WTC11 (cell line): ENCODE measurements at regions not wholly inside any gene's neighbourhood (a gene's known extent, or its start where the extent isn't known, plus 50 kb on each side); places are given as distances from the start of the nearest gene placed in this dataset.

Experiments
- ATAC-seq: fragments of 200-7000 bp; cut with Tn5 transposase; 2 replicates; pipeline ENCODE4 v1.10.0; 2021; ENCODE audit warnings: mild to moderate bottlenecking, moderate library complexity
- CTCF ChIA-PET: fragments of 300-600 bp; sonication (Branson Sonifier 250); formaldehyde crosslinking; loops from one replicate; lab custom pipeline; 2021; ENCODE audit warnings: antibody characterized with exemption; lab: Charles Lee
- POLR2A ChIA-PET: fragments of 350-600 bp; sonication (Branson Sonifier 250); formaldehyde crosslinking; loops from one replicate; lab custom pipeline; 2021; ENCODE audit warnings: antibody characterized with exemption; lab: Charles Lee
- DNase-seq: peaks from one replicate; pipeline ENCODE4 v3.0.0; 2021; ENCODE audit warnings: low spot score
- H3K27ac Mint-ChIP-seq: 2 replicates; pipeline ENCODE4 v1.8.0; 2021; ENCODE audit warnings: mixed read lengths
- H3K27me3 Mint-ChIP-seq: 2 replicates; pipeline ENCODE4 v1.8.0; 2021; ENCODE audit warnings: low read depth, mild to moderate bottlenecking, moderate library complexity, mixed read lengths
- H3K36me3 Mint-ChIP-seq: 2 replicates; pipeline ENCODE4 v1.8.0; 2021; ENCODE audit warnings: mixed read lengths
- H3K4me1 Mint-ChIP-seq: 2 replicates; pipeline ENCODE4 v1.8.0; 2022; ENCODE audit warnings: mixed read lengths
- H3K4me3 Mint-ChIP-seq: 2 replicates; pipeline ENCODE4 v1.8.0; 2021; ENCODE audit warnings: mild to moderate bottlenecking, moderate library complexity, mixed read lengths
- H3K9me3 Mint-ChIP-seq: 2 replicates; pipeline ENCODE4 v1.8.0; 2021; ENCODE audit warnings: mixed read lengths
- CREM ChIP-seq: sonication (generic); formaldehyde crosslinking; IDR thresholded peaks from 2 replicates; pipeline ENCODE4 v1.8.1; 2022; ENCODE audit warnings: mild to moderate bottlenecking, missing genetic modification reagents, moderate library complexity
- CTCF ChIP-seq: fragments of 200-600 bp; IDR thresholded peaks from 2 replicates; pipeline ENCODE4 v1.8.0; 2022; ENCODE audit warnings: antibody characterized with exemption
- GABPB1 ChIP-seq: sonication (generic); formaldehyde crosslinking; IDR thresholded peaks from 2 replicates; pipeline ENCODE4 v1.8.1; 2023; ENCODE audit warnings: mild to moderate bottlenecking, missing genetic modification reagents
- HMGA2 ChIP-seq: fragments of 250-450 bp; sonication (Bioruptor Pico); IDR thresholded peaks from 2 replicates; pipeline ENCODE4 v1.4.0; 2021; ENCODE audit warnings: mild to moderate bottlenecking, moderate library complexity
- NFATC4 ChIP-seq: fragments of 250-450 bp; sonication (Bioruptor Pico); IDR thresholded peaks from 2 replicates; pipeline ENCODE4 v1.9.0; 2021; ENCODE audit warnings: mild to moderate bottlenecking
- NR2C2 ChIP-seq: sonication (generic); formaldehyde crosslinking; IDR thresholded peaks from 2 replicates; pipeline ENCODE4 v1.8.0; 2022; ENCODE audit warnings: mild to moderate bottlenecking, missing genetic modification reagents
- SP1 ChIP-seq: sonication (generic); formaldehyde crosslinking; conservative IDR thresholded peaks from 2 replicates; pipeline ENCODE4 v1.8.1; 2022; ENCODE audit warnings: missing genetic modification reagents
- TEAD1 ChIP-seq: sonication (generic); formaldehyde crosslinking; IDR thresholded peaks from 2 replicates; pipeline ENCODE4 v1.8.0; 2022; ENCODE audit warnings: mild to moderate bottlenecking, missing genetic modification reagents
- TEAD4 ChIP-seq: sonication (generic); formaldehyde crosslinking; IDR thresholded peaks from 2 replicates; pipeline ENCODE4 v1.8.0; 2022; ENCODE audit warnings: mild to moderate bottlenecking, missing genetic modification reagents
- ZMAT4 ChIP-seq: fragments of 250-450 bp; sonication (Bioruptor Pico); IDR thresholded peaks from 2 replicates; pipeline ENCODE4 v1.9.0; 2021; ENCODE audit warnings: mild to moderate bottlenecking
- ZNF121 ChIP-seq: sonication (generic); formaldehyde crosslinking; IDR thresholded peaks from 2 replicates; pipeline ENCODE4 v1.8.0; 2023; ENCODE audit warnings: missing genetic modification reagents
- ZNF219 ChIP-seq: sonication (generic); formaldehyde crosslinking; IDR thresholded peaks from 2 replicates; pipeline ENCODE4 v1.8.0; 2023; ENCODE audit warnings: missing genetic modification reagents, mild to moderate bottlenecking, borderline replicate concordance
- ZNF423 ChIP-seq: fragments of 250-450 bp; sonication (Bioruptor Pico); IDR thresholded peaks from 2 replicates; pipeline ENCODE4 v2.1.2; 2022; ENCODE audit warnings: mild to moderate bottlenecking, moderate library complexity
- TF ChIP-seq, protein P1 (sequence below): sonication (generic); formaldehyde crosslinking; IDR thresholded peaks from 2 replicates; pipeline ENCODE4 v1.8.0; 2022; ENCODE audit warnings: mild to moderate bottlenecking, missing genetic modification reagents
- TF ChIP-seq, protein P2 (sequence below): sonication (generic); formaldehyde crosslinking; IDR thresholded peaks from 2 replicates; pipeline ENCODE4 v1.8.0; 2022; ENCODE audit warnings: mild to moderate bottlenecking, missing genetic modification reagents
- TF ChIP-seq, protein P3 (sequence below): sonication (generic); formaldehyde crosslinking; IDR thresholded peaks from 2 replicates; pipeline ENCODE4 v1.8.1; 2023; ENCODE audit warnings: mild to moderate bottlenecking, missing genetic modification reagents
- TF ChIP-seq, protein P4 (sequence below): sonication (generic); formaldehyde crosslinking; conservative IDR thresholded peaks from 2 replicates; pipeline ENCODE4 v1.8.1; 2022; ENCODE audit warnings: mild to moderate bottlenecking, missing genetic modification reagents
- TF ChIP-seq, protein P5 (sequence below): sonication (generic); formaldehyde crosslinking; IDR thresholded peaks from 2 replicates; pipeline ENCODE4 v1.8.0; 2022; ENCODE audit warnings: mild to moderate bottlenecking, missing genetic modification reagents
- TF ChIP-seq, protein P6 (sequence below): fragments of 250-450 bp; sonication (Bioruptor Pico); IDR thresholded peaks from 2 replicates; pipeline ENCODE4 v1.9.0; 2021; ENCODE audit warnings: mild to moderate bottlenecking
- TF ChIP-seq, protein P7 (sequence below): sonication (generic); formaldehyde crosslinking; conservative IDR thresholded peaks from 2 replicates; pipeline ENCODE4 v1.8.1; 2023; ENCODE audit warnings: mild to moderate bottlenecking, low read depth, missing genetic modification reagents, moderate library complexity

DNA sequence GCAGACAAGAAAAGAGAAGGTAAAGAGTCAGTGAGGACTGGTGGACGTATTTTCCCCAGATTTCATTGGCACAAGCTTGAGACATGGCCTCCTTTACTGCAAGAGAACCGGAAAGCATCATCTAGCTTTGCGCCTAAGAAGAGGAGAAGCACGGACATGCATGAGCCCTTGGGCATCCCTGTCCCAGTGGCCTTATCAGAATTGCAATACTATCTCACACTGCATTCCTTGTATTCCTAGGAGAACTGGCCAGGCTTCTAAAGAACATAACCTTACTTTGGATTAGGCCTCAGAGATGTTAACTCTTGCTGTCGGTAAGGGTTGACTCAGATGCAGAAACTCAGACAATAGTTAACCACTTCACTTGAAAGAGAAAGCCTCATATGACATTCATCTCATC is 229.5 kb upstream of the PRICKLE2 start (continued):
- TF ChIP-seq, protein P1, sequence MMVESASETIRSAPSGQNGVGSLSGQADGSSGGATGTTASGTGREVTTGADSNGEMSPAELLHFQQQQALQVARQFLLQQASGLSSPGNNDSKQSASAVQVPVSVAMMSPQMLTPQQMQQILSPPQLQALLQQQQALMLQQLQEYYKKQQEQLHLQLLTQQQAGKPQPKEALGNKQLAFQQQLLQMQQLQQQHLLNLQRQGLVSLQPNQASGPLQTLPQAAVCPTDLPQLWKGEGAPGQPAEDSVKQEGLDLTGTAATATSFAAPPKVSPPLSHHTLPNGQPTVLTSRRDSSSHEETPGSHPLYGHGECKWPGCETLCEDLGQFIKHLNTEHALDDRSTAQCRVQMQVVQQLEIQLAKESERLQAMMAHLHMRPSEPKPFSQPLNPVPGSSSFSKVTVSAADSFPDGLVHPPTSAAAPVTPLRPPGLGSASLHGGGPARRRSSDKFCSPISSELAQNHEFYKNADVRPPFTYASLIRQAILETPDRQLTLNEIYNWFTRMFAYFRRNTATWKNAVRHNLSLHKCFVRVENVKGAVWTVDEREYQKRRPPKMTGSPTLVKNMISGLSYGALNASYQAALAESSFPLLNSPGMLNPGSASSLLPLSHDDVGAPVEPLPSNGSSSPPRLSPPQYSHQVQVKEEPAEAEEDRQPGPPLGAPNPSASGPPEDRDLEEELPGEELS (CRISPR knock-in tag): no peak
- TF ChIP-seq, all 79 proteins: peak for 0

DNA sequence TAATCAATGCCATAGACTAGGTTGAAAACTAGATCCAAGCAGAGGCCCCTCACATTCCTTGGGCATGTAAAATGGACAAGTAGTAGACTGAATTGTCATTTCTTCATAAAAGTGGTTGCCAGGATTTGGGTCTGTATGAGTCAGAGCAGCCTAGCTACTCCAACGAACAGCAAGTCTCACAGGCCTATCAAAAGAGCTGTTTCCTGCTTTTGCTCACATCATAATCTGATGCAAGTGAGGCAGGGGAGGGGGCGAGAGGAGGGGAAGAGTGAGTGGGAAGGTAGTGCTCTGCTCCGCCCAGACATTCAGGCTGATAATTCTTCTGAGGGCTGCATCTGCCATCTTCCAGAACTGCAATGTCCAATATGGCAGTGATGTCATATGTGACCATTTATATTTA is 228.9 kb upstream of the PRICKLE2 start:
- no peaks in the 10 kb centered on the region for H3K36me3 Mint-ChIP-seq
- H3K27me3 Mint-ChIP-seq: no peaks in the 10 kb centered on the region; the same call in 1 of the 2 replicates
- H3K9me3 Mint-ChIP-seq: no peaks in the 10 kb centered on the region
- no peak for DNase-seq
- TF ChIP-seq NR2C2 (CRISPR knock-in tag) (no peak), TEAD1 (CRISPR knock-in tag) (no peak), ZNF423 (no peak), ZNF121 (CRISPR knock-in tag) (no peak), ZMAT4 (CRISPR knock-in tag) (no peak), TEAD4 (CRISPR knock-in tag) (no peak), GABPB1 (no peak), SP1 (CRISPR knock-in tag) (no peak), HMGA2 (CRISPR knock-in tag) (no peak), CTCF (no peak), CREM (CRISPR knock-in tag) (no peak)
- TF ChIP-seq, protein P2, sequence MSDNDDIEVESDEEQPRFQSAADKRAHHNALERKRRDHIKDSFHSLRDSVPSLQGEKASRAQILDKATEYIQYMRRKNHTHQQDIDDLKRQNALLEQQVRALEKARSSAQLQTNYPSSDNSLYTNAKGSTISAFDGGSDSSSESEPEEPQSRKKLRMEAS (CRISPR knock-in tag): no peak
- TF ChIP-seq, protein P3, sequence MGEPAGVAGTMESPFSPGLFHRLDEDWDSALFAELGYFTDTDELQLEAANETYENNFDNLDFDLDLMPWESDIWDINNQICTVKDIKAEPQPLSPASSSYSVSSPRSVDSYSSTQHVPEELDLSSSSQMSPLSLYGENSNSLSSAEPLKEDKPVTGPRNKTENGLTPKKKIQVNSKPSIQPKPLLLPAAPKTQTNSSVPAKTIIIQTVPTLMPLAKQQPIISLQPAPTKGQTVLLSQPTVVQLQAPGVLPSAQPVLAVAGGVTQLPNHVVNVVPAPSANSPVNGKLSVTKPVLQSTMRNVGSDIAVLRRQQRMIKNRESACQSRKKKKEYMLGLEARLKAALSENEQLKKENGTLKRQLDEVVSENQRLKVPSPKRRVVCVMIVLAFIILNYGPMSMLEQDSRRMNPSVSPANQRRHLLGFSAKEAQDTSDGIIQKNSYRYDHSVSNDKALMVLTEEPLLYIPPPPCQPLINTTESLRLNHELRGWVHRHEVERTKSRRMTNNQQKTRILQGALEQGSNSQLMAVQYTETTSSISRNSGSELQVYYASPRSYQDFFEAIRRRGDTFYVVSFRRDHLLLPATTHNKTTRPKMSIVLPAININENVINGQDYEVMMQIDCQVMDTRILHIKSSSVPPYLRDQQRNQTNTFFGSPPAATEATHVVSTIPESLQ: no peak
- TF ChIP-seq, protein P4, sequence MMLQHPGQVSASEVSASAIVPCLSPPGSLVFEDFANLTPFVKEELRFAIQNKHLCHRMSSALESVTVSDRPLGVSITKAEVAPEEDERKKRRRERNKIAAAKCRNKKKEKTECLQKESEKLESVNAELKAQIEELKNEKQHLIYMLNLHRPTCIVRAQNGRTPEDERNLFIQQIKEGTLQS: no peak
- TF ChIP-seq, protein P5, sequence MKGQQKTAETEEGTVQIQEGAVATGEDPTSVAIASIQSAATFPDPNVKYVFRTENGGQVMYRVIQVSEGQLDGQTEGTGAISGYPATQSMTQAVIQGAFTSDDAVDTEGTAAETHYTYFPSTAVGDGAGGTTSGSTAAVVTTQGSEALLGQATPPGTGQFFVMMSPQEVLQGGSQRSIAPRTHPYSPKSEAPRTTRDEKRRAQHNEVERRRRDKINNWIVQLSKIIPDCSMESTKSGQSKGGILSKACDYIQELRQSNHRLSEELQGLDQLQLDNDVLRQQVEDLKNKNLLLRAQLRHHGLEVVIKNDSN: no peak
- TF ChIP-seq, all 79 proteins: peak for 0
- H3K4me3 Mint-ChIP-seq: no peak overlapping the region
- POLR2A ChIA-PET: no interaction called here
- CTCF ChIA-PET: interaction anchor here (6.6 kb wide), 1 partner anchor 10 kb away, joined by 33 read pairs; no protein-coding TSS in a partner anchor
- ATAC-seq: no peak
- no peak overlapping the region for H3K27ac Mint-ChIP-seq
- peaks cover 16% of the 10 kb centered on the region for H3K4me1 Mint-ChIP-seq

- Mint-ChIP-seq H3K4me1 (peaks cover 12% of the 10 kb centered on the region), H3K36me3 (no peaks in the 10 kb centered on the region)
- TF ChIP-seq ZNF219 (CRISPR knock-in tag) (no peak), NFATC4 (CRISPR knock-in tag) (no peak)
- TF ChIP-seq, protein P6, sequence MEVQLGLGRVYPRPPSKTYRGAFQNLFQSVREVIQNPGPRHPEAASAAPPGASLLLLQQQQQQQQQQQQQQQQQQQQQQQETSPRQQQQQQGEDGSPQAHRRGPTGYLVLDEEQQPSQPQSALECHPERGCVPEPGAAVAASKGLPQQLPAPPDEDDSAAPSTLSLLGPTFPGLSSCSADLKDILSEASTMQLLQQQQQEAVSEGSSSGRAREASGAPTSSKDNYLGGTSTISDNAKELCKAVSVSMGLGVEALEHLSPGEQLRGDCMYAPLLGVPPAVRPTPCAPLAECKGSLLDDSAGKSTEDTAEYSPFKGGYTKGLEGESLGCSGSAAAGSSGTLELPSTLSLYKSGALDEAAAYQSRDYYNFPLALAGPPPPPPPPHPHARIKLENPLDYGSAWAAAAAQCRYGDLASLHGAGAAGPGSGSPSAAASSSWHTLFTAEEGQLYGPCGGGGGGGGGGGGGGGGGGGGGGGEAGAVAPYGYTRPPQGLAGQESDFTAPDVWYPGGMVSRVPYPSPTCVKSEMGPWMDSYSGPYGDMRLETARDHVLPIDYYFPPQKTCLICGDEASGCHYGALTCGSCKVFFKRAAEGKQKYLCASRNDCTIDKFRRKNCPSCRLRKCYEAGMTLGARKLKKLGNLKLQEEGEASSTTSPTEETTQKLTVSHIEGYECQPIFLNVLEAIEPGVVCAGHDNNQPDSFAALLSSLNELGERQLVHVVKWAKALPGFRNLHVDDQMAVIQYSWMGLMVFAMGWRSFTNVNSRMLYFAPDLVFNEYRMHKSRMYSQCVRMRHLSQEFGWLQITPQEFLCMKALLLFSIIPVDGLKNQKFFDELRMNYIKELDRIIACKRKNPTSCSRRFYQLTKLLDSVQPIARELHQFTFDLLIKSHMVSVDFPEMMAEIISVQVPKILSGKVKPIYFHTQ (CRISPR knock-in tag): no peak
- TF ChIP-seq, protein P4: no peak
- TF ChIP-seq, protein P7, sequence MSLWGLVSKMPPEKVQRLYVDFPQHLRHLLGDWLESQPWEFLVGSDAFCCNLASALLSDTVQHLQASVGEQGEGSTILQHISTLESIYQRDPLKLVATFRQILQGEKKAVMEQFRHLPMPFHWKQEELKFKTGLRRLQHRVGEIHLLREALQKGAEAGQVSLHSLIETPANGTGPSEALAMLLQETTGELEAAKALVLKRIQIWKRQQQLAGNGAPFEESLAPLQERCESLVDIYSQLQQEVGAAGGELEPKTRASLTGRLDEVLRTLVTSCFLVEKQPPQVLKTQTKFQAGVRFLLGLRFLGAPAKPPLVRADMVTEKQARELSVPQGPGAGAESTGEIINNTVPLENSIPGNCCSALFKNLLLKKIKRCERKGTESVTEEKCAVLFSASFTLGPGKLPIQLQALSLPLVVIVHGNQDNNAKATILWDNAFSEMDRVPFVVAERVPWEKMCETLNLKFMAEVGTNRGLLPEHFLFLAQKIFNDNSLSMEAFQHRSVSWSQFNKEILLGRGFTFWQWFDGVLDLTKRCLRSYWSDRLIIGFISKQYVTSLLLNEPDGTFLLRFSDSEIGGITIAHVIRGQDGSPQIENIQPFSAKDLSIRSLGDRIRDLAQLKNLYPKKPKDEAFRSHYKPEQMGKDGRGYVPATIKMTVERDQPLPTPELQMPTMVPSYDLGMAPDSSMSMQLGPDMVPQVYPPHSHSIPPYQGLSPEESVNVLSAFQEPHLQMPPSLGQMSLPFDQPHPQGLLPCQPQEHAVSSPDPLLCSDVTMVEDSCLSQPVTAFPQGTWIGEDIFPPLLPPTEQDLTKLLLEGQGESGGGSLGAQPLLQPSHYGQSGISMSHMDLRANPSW (CRISPR knock-in tag): no peak
Observed at GRCh38 chr3:64451283-64452012, 226.2 kb upstream of the PRICKLE2 start.

More at GRCh38 chr3:64451283-64452012, 226.2 kb upstream of the PRICKLE2 start:
- Mint-ChIP-seq H3K9me3 (no peaks in the 10 kb centered on the region), H3K27me3 (peaks cover 6% of the 10 kb centered on the region), H3K4me3 (no peak overlapping the region), H3K27ac (no peak overlapping the region)
- ATAC-seq: no peak
- ChIA-PET CTCF (interaction anchor here (0.7 to 6.6 kb wide), 2 partner anchors 9 to 12 kb away, joined by 3 to 33 read pairs; no protein-coding TSS in a partner anchor), POLR2A (no interaction called here)
- DNase-seq: no peak
